ENCODE measurements at regions not wholly inside any gene's neighbourhood (a gene's known extent, or its start where the extent isn't known, plus 50 kb on each side); places are given as distances from the start of the nearest gene placed in this dataset.
"Not testable (repeated sequence)": the region's sequence is repeated elsewhere in the genome, so short reads cannot be mapped to it uniquely, and the experiment has no call there.

DNA sequence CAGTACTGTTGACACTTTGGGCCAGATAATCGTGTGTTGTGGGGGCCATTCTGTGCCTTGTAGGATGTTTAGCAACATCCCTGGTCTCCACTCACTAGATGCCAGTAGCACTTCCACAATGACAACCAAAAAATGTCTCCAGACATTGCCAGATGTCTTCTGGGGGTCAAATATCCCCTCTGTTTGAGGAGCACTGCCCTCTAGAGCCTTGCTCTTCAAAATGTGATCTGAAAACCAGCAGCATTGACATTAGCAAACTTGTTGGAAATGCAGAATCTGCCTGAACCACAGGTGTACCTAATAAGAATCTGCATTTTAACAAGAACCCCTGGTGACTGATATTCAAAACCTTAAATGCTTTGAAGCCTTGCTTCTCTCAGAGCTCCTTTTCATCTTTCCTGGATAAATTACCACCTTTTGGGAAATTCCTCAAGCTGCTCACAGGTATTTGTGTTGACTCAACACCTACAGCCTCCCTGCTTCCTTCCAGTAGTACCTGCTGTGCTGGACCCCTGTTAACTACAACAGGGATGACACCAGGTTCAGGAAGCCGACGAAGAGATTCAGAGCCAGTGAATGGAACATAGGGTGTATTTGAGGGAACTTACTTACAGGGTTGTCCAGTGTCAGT is 459.0 kb upstream of the NR3C2 start:
- WGBS, 2 donors = 38 to 49% methylated on average over 3 of the region's 3 CpGs
- DNase-seq (no peak), ATAC-seq (no peak)
- Histone ChIP-seq H3K4me3 (no peak overlapping the region), H3K27me3 (no peaks in the 10 kb centered on the region), H3K9me3 (peaks cover 0 to 10% (median 0%) of the 10 kb centered on the region in 3 donors), H3K27ac (no peak overlapping the region), H3K4me1 (no peaks in the 10 kb centered on the region), H3K36me3 (replicated peaks in 1 of 2; ENCODE audit: insufficient read depth in 1 of 2, low read depth in 2 of 2) (no peaks in the 10 kb centered on the region)
- no peak for TF ChIP-seq POLR2A (IDR thresholded peaks at IDR 0.05)
- TF ChIP-seq, protein P1, sequence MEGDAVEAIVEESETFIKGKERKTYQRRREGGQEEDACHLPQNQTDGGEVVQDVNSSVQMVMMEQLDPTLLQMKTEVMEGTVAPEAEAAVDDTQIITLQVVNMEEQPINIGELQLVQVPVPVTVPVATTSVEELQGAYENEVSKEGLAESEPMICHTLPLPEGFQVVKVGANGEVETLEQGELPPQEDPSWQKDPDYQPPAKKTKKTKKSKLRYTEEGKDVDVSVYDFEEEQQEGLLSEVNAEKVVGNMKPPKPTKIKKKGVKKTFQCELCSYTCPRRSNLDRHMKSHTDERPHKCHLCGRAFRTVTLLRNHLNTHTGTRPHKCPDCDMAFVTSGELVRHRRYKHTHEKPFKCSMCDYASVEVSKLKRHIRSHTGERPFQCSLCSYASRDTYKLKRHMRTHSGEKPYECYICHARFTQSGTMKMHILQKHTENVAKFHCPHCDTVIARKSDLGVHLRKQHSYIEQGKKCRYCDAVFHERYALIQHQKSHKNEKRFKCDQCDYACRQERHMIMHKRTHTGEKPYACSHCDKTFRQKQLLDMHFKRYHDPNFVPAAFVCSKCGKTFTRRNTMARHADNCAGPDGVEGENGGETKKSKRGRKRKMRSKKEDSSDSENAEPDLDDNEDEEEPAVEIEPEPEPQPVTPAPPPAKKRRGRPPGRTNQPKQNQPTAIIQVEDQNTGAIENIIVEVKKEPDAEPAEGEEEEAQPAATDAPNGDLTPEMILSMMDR (IDR thresholded peaks at IDR 0.05) = no peak
- intact Hi-C loops (cut with DNase I) = no loop called here

DNA sequence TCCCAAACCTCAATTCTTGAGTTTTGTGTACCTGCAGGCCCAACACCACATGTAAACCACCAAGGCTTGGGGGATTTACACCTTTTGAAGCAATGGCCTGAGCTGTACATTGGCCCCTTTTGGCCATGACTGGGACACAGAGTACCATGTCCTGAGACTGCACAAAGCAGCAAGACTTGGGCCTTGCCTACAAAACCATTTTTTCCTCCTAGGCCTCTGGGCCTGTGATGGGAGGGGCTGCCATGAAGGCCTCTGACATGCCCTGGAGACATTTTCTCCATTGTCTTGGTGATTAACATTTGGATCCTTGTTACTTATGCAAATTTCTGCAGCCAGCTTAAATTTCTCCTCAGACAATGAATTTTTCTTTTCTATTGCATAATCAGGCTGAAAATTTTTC is 455.9 kb upstream of the NR3C2 start:
- H3K27me3 ChIP-seq; intact Hi-C loops (cut with DNase I); H3K27ac ChIP-seq; DNase-seq; H3K4me3 ChIP-seq; H3K36me3 ChIP-seq (replicated peaks in 1 of 2; ENCODE audit: insufficient read depth in 1 of 2, low read depth in 2 of 2); ATAC-seq; H3K4me1 ChIP-seq: not testable (repeated sequence)
- peaks cover 0 to 10% (median 0%) of the 10 kb centered on the region in 3 donors for H3K9me3 ChIP-seq

DNA sequence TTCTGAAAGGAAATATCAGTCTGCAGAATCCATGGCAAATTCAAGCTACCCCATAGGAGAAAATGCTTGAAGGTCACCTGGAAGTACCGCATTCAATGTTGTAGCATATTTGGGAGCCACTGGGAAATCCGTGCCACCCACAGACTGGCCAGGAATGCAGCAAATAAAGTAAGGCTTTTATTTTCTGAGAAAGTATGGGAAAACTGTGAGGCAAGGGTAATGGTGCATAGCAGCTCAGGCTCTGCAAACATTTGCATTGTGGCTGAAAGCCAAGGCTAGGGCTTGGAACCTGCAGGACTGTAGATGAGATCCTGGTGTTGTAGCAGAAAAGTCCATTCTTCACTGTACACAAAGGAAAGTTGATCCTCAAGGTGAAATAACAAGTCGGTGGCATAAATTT is 450.9 kb upstream of the NR3C2 start:
- H3K4me3 ChIP-seq = no peak overlapping the region
- intact Hi-C loops (cut with DNase I) = no loop called here
- H3K27me3 ChIP-seq = no peaks in the 10 kb centered on the region
- no peak for ATAC-seq
- no peak overlapping the region for H3K27ac ChIP-seq
- H3K36me3 ChIP-seq (replicated peaks in 1 of 2; ENCODE audit: insufficient read depth in 1 of 2, low read depth in 2 of 2) = no peaks in the 10 kb centered on the region
- peaks cover 4% of the 10 kb centered on the region for H3K4me1 ChIP-seq
- WGBS, 2 donors = 19 to 32% methylated on average over 3 of the region's 3 CpGs
- peak; percentile 46 to 74 (median 59) for DNase-seq
- H3K9me3 ChIP-seq = peaks cover 0 to 5% (median 0%) of the 10 kb centered on the region in 3 donors
- no peak for TF ChIP-seq POLR2A (IDR thresholded peaks at IDR 0.05)
- TF ChIP-seq, protein P1 (IDR thresholded peaks at IDR 0.05) = no peak

DNA sequence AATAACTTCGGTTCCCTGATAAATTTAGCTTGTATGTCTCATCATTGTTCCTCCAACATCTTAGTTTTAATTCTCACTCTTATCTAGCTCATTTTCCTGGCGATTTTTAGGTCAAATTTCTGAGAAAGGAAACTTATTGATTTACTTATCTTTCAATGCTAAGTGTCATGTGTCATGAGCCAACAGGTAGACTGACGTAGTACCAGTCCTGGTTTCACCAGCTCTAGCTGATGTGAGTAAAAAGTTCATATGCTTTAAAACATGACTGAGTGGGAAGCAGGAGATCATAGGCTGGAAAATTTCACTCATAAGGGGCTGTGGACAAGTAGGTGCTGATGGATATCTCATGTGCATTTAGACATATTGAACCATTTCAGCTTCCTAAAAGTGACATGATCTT is 441.7 kb upstream of the NR3C2 start:
- ATAC-seq (peak; percentile 58), DNase-seq (peak in 1 of 4 donors; percentile 8)
- peaks cover 5% of the 10 kb centered on the region for H3K4me1 ChIP-seq
- H3K36me3 ChIP-seq (replicated peaks in 1 of 2; ENCODE audit: insufficient read depth in 1 of 2, low read depth in 2 of 2) = no peaks in the 10 kb centered on the region
- TF ChIP-seq POLR2A (IDR thresholded peaks at IDR 0.05) = no peak
- TF ChIP-seq, protein P1 (IDR thresholded peaks at IDR 0.05) = no peak
- no peak overlapping the region for H3K27ac ChIP-seq
- no peaks in the 10 kb centered on the region for H3K27me3 ChIP-seq
- H3K4me3 ChIP-seq = no peak overlapping the region
- 18 to 30% methylated on average over 3 of the region's 3 CpGs for WGBS, 2 donors
- H3K9me3 ChIP-seq = no peaks in the 10 kb centered on the region
- intact Hi-C loops (cut with DNase I) = no loop called here

DNA sequence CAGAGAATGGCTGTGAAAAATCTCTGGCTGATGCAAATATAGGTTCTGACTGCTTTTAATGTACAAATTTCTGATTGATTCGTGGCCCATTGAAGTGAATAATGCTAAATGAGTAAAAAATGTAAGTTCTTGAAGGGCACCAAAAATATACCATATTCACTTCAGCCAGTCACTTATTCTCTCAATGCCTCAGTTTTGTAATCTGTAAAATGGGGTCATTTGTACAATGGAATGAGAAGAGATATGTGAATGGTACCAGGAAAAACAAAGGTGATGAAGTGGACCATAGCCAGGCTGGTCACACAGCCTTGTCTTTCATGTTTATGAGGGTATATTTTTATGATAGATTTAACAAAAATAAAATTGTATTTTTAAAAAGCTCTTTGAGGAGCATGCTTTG is 441.2 kb upstream of the NR3C2 start:
- ATAC-seq (no peak), DNase-seq (no peak)
- H3K27me3 ChIP-seq = no peaks in the 10 kb centered on the region
- H3K4me1 ChIP-seq = peaks cover 5% of the 10 kb centered on the region
- H3K9me3 ChIP-seq = no peaks in the 10 kb centered on the region
- H3K27ac ChIP-seq = no peak overlapping the region
- H3K36me3 ChIP-seq (replicated peaks in 1 of 2; ENCODE audit: insufficient read depth in 1 of 2, low read depth in 2 of 2) = no peaks in the 10 kb centered on the region
- 85 to 93% methylated on average over 1 of the region's 1 CpG for WGBS, 2 donors
- TF ChIP-seq, protein P1 (IDR thresholded peaks at IDR 0.05) = no peak
- TF ChIP-seq POLR2A (IDR thresholded peaks at IDR 0.05) = no peak
- no peak overlapping the region for H3K4me3 ChIP-seq
- intact Hi-C loops (cut with DNase I) = no loop called here
